Kidney (tissue), 13 donors: ENCODE measurements at regions not wholly inside any gene's neighbourhood (a gene's known extent, or its start where the extent isn't known, plus 50 kb on each side); places are given as distances from the start of the nearest gene placed in this dataset.

ENCODE experiments used
- DNase-seq, 5 donors: peaks; one replicate each; pipeline ENCODE4 v3.0.0-alpha.2; 2013 to 2020
- FAIRE-seq: peaks from 2 replicates; lab custom pipeline; 2012; peaks lifted over from hg19 to GRCh38; lab: Jason Lieb, UNC
- H3K27ac ChIP-seq, 2 donors: one replicate each; pipeline ENCODE4 v1.7.0; 2013; ENCODE audit warnings: low read depth in 2 of 2, low read length in 2 of 2, inconsistent platforms in 1 of 2
- H3K27me3 ChIP-seq: one replicate; pipeline ENCODE4 v1.7.1; 2013; ENCODE audit warnings: low read length, inconsistent platforms; ENCODE audit not compliant: control insufficient read depth, insufficient read depth
- H3K36me3 ChIP-seq, 3 donors: one replicate each; pipeline versions ENCODE4 v1.7.0 to v1.7.1; 2013; ENCODE audit warnings: low read length in 3 of 3, control low read depth in 1 of 3, inconsistent platforms in 1 of 3; ENCODE audit not compliant: insufficient read depth in 3 of 3, control insufficient read depth in 2 of 3
- H3K4me1 ChIP-seq, 3 donors: one replicate each; pipeline versions ENCODE4 v1.7.0 to v1.7.1; 2013; ENCODE audit warnings: low read length in 3 of 3, inconsistent platforms in 1 of 3, low read depth in 1 of 3; ENCODE audit not compliant: control insufficient read depth in 2 of 3, insufficient read depth in 2 of 3
- H3K4me3 ChIP-seq, 3 donors: one replicate each; pipeline versions ENCODE4 v1.7.0 to v1.8.1; 2013; ENCODE audit warnings: low read length in 3 of 3, control low read depth in 1 of 3, inconsistent platforms in 1 of 3
- H3K9ac ChIP-seq, 3 donors: one replicate each; pipeline versions ENCODE4 v1.7.0 to v1.7.1; 2013; ENCODE audit warnings: low read length in 3 of 3, control low read depth in 1 of 3, inconsistent platforms in 1 of 3
- H3K9me3 ChIP-seq, 3 donors: one replicate each; pipeline versions ENCODE4 v1.7.0 to v1.7.1; 2013; ENCODE audit warnings: low read length in 3 of 3, control low read depth in 1 of 3, inconsistent platforms in 1 of 3; ENCODE audit not compliant: control insufficient read depth in 2 of 3, insufficient read depth in 1 of 3
- CTCF ChIP-seq: IDR thresholded peaks from 3 replicates; pipeline ENCODE4 v1.5.1; 2012; ENCODE audit warnings: mild to moderate bottlenecking, moderate library complexity, borderline replicate concordance; ENCODE audit not compliant: insufficient read depth; ENCODE audit errors: extremely low read depth
- intact Hi-C: fragments of 100-400 bp; cut with DNase I; formaldehyde crosslinking; loops from one replicate; pipeline ENCODE4 v1.11.1; 2022
- donor health status: control.
- donor health status: control.
- donor health status: control.
- donor health status: control.
- donor health status: control.
- donor health status: DM: yes; HTN: yes; CAD: no.
- donor health status: Normal renal cell carcinoma (clear cell type).

- H3K9ac ChIP-seq: no peak overlapping the region
- H3K36me3 ChIP-seq: peaks cover 5 to 16% (median 13%) of the 10 kb centered on the region in 3 donors
- no peaks in the 10 kb centered on the region for H3K9me3 ChIP-seq
- intact Hi-C loops: no loop called here
- no peak for TF ChIP-seq CTCF
- peak overlapping the region; percentile 29 to 39 for H3K27ac ChIP-seq
- DNase-seq (no peak), FAIRE-seq (no peak)
- no peaks in the 10 kb centered on the region for H3K27me3 ChIP-seq
- peaks cover 8 to 13% (median 9%) of the 10 kb centered on the region in 3 donors for H3K4me1 ChIP-seq
- peak overlapping the region in 2 of 3 donors; percentile 21 to 38 for H3K4me3 ChIP-seq
These were observed 135.1 kb downstream of the TLR5 start for GRCh38 chr1:223007935-223008334.

DNA sequence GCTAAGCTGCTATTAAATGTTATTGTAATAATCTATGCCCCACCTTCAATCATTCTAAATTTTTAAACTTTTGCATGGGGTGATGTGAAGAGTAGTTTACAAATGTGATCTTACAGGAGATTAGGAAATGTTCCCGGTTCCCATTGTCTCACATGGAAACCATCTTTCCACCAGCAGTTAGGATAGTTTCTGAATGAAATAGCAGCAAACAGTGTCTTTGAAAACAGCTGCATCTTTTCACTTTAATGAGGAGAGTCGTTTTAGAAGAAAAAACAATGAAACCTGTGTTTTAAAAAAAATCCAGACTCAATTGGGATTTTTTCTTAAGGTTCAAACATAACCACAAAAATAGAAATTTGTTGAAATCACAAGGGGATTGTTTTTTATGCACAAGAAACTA is 134.2 kb downstream of the TLR5 start:
- peak in 2 of 5 donors; percentile 54 to 62 for DNase-seq
- no peak for FAIRE-seq

GRCh38 chr1:223009406-223009805 is 133.6 kb downstream of the TLR5 start:
- Histone ChIP-seq H3K4me1 (peaks cover 8 to 13% (median 9%) of the 10 kb centered on the region in 3 donors), H3K27me3 (no peaks in the 10 kb centered on the region), H3K9me3 (no peaks in the 10 kb centered on the region), H3K27ac (no peak overlapping the region), H3K9ac (no peak overlapping the region), H3K36me3 (peaks cover 0 to 5% (median 3%) of the 10 kb centered on the region in 3 donors), H3K4me3 (no peak overlapping the region)
- no peak for FAIRE-seq
- TF ChIP-seq CTCF: no peak
- DNase-seq: peak in 2 of 5 donors; percentile 51 to 54
- intact Hi-C loops: no loop called here

More for the DNA sequence above, 134.2 kb downstream of the TLR5 start:
- TF ChIP-seq CTCF: no peak
- H3K9ac ChIP-seq: no peak overlapping the region
- no peak overlapping the region for H3K4me3 ChIP-seq
- peaks cover 8 to 13% (median 9%) of the 10 kb centered on the region in 3 donors for H3K4me1 ChIP-seq
- H3K27me3 ChIP-seq: no peaks in the 10 kb centered on the region
- H3K27ac ChIP-seq: no peak overlapping the region
- intact Hi-C loops: no loop called here
- no peaks in the 10 kb centered on the region for H3K9me3 ChIP-seq
- H3K36me3 ChIP-seq: peaks cover 3 to 11% (median 9%) of the 10 kb centered on the region in 3 donors
